H1 (cell line): ENCODE measurements at regions not wholly inside any gene's neighbourhood (a gene's known extent, or its start where the extent isn't known, plus 50 kb on each side); places are given as distances from the start of the nearest gene placed in this dataset.

ENCODE experiments used
- BCL11A ChIP-seq, 2 experiments: IDR thresholded peaks; one replicate each; pipeline ENCODE4 v1.6.1; 2011; ENCODE audit warnings: low read depth in 2 of 2, low read length in 2 of 2, mild to moderate bottlenecking in 2 of 2
- GTF2F1 ChIP-seq: IDR thresholded peaks from 2 replicates; pipeline ENCODE4 v1.6.1; 2012; ENCODE audit warnings: low read depth, low read length, improper control_type of control experiment, borderline replicate concordance
- POLR2AphosphoS5 ChIP-seq: IDR thresholded peaks from 2 replicates; pipeline ENCODE4 v1.6.1; 2011; ENCODE audit warnings: low read depth, low read length
- SIX5 ChIP-seq: IDR thresholded peaks from 2 replicates; pipeline ENCODE4 v1.6.1; 2011; ENCODE audit warnings: mild to moderate bottlenecking, low read depth, low read length

GRCh38 chr22:20644071-20644642, 129.8 kb upstream of the SERPIND1 start (continued):
- TF ChIP-seq POLR2AphosphoS5 (no peak), BCL11A (IDR thresholded peaks at IDR 0.05; ENCODE audit: low read depth in 2 of 2, low read length in 2 of 2) (no peak), GTF2F1 (no peak), SIX5 (no peak)
